Cerebellar cortex (tissue), 1 donor: ENCODE measurements at regions not wholly inside any gene's neighbourhood (a gene's known extent, or its start where the extent isn't known, plus 50 kb on each side); places are given as distances from the start of the nearest gene placed in this dataset.

Experiments used
- DNase-seq: peaks from one replicate; pipeline ENCODE4 v3.0.0-alpha.2; 2015; ENCODE audit warnings: low spot score

GRCh38 chr9:82216435-82216834 is 227.9 kb downstream of the SPATA31D1 start:
- DNase-seq = no peak

DNA sequence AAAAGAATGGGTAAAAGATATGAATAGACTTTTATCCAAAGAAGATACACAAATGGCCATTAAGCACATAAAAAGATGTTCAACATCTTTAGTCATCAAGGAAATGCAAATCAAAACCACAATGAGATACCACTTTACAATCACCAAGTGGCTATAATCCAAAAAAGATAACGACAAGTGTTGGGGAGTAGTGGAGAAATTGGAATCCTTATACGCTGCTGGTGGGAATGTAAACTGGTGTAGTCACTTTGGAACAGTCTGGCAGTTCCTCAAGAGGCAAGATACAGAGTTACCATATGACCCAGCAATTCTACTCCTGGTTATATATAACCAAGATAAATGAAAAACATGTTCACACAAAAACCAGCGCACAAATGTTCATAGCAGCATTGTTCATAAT is 234.9 kb downstream of the SPATA31D1 start:
- no peak for DNase-seq

- DNase-seq = no peak
Measured at GRCh38 chr9:82231411-82231810, 242.8 kb downstream of the SPATA31D1 start.

- DNase-seq = no peak
Measured at GRCh38 chr9:82234160-82234943, 245.8 kb downstream of the SPATA31D1 start.

DNA sequence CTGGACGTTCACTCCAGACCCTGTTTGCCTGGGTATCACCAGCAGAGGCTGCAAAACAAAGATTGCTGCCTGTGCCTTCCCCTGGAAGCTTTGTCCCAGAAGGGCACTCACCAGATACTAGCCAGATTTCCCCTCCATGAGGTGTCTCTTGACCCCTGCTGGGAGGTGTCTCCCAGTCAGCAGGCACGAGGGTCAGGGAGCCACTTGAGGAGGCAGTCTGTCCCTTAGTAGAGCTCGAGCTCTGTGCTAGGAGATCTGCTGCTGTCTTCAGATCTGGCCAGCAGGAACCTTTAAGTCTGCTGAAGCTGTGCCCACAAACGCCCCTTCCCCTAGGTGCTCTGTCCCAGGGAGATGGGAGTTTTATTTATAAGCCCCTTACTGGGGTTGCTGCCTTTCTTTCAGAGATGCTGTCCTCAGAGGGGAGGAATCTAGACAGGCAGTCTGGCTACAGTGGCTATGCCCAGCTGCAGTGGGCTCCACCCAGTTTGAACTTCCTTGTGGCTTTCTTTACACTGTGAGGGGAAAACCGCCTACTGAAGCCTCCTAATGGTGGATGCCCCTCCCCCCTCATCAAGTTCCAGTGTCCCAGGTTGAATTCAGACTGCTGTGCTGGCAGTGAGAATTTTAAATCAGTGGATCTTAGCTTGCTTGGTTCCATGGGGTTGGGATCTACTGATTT is 253.9 kb downstream of the SPATA31D1 start:
- DNase-seq = no peak

GRCh38 chr9:82247318-82247717 is 258.7 kb downstream of the SPATA31D1 start:
- no peak for DNase-seq

DNA sequence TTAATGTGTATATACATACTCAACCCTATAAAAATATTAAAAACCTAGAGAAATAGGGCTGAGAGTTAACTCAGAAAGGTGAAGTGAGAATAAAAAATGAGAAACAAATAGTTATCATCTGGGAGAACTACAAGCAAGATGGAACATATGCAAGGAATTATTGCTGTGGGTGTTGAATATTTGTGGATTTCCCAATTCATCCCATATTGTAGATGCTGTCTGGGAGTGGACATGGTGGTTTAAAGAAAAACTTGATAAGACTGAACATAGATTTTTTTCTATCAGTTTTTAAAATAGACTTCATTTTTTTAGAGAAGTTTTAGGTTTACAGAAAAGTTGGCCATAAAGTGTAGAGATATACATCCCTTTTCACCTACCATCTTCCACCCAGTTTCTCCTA is 263.5 kb downstream of the SPATA31D1 start:
- no peak for DNase-seq

DNA sequence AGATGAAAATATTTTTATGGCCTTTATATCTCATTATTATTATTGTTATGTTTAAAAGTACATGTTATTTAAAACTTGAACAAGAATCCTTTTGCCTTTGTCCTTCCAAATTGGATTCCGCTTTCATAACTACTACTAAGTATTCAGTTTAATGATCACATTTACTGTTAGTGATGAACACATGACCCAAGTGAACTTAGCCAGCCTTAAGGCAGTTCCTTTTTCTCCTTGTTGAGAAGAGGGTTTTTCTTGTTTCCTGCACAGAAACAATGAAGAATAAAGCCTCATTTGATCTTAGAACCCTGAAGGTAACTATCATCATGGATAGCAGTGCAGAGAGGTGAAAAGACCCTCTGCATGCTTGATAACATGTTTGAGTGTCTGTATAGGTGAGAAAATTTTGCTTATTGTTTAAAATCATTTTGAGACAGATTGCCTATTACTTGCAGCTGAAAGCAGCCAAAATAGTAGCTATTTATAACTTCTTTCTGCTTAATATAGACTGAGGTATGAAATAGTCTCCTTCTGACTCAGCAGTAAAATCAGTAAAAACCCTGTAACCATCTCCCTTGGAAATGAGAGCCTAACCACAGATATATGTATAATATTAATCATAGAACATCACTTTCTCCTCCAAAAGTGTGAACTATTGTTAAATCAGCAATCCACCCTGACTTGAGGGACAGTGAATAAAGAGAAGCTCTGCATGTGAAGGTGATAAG is 266.2 kb downstream of the SPATA31D1 start:
- DNase-seq = no peak

DNA sequence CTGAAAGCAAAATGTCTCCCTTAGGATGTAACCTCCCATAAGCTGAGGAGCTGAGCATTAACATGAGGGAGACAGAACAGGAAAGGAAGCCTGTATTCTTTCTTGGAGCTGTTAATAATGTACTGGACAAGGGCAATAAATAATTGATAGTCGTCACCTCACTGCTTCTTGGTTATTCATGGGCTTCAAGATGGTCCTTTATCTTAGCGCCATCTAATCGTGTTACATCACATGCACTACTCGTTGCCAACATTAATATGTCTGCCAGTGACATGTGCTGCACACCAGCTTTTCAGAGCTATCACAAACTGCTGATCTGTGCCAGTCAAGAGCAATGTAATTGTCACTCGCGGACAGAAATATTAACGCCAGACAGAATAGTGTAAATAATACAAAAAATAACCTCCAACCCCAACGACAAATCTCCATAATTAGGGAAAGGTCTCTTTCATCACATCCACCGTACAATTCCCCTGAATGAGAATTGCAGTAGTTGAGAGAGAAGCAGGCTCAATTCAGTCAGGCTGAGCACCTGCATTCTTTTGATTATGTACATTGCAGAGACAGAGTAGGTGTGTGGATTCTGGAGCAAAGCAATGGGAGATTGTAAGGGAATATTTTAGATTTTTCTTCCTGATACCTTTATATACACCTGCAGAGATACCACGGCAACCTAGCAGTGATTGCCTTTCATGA is 267.1 kb downstream of the SPATA31D1 start:
- no peak for DNase-seq

DNA sequence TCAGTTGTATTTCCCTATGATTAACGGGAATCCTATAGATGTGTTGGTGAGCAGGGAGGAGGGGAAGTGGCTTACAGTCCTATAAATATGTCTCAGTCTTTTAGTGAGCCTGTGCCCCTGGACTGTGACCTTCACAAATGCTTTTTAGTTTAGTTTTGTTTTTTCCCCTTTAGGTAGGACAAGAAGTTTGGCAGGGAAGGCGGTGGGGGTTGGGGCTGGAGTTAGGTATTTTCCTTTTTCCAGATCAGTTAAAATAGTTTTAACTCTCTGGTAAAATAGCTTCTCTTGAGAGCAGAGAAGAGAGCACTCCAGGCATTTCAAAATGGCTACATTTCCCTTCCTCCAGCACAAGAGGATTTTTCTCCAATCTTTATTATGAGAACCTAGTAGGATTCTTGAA is 272.1 kb downstream of the SPATA31D1 start:
- DNase-seq = no peak

DNA sequence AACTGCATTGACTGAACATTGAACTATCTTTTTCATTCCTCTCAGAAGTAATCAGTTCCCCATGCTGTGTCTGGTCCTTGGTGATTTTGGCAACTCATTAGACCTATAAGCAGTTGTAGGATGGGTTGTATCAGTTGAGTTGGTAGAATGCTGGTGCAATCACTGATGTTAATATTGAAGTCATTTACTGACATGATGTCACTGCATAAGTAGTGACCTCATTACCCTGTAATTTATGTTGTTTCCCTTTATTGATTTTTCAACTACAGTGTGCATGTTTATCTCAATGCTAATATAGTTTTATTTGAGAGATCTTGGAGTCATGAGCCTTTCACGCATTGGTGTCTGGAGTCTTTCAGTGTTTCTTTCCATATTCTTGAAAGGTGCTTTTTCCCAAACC is 275.0 kb downstream of the SPATA31D1 start:
- no peak for DNase-seq

DNA sequence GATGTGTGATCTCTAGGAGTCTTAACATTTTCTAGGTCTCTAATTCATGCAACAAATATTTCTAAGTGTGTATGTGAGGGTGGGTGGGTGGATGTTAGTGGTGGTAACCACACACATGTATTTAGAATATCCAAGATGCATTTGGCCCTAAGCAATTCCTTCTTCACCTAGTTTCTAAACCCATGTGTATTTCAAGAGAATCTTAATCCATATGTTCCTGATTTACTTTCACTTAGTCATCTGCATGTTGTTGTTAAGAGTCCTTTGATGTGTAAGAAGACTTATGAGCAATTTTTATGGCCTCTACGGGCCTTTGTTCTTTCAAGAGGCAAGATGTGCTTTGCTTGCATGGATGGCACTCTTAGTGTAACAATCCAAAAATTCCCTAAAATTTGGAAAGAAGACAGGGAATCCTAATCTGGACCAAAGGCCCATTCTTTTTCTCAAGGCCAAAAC is 282.6 kb downstream of the SPATA31D1 start:
- no peak for DNase-seq

GRCh38 chr9:82273121-82273520 is 284.5 kb downstream of the SPATA31D1 start:
- no peak for DNase-seq

- DNase-seq = no peak
Measured at GRCh38 chr9:82275258-82275927, 286.8 kb downstream of the SPATA31D1 start.

DNA sequence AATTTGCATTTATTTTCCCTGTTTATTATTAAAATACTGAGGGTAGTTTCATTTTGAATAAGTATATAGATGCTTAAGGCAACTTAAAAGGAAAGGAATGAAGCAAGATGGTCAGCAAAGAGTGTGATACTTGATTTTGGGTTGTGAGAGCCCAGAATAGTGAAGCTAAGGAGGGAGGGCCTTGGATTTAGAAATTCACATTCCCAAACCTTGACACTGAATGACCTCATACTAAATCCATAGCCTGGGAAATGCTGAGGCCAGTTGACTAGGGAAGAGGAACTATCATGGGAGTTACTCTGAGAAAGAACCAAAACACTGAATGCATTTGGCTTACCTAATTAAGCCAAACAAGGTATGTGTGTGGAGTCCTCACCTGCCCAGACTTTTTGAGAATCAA is 292.5 kb downstream of the SPATA31D1 start:
- DNase-seq = no peak

DNA sequence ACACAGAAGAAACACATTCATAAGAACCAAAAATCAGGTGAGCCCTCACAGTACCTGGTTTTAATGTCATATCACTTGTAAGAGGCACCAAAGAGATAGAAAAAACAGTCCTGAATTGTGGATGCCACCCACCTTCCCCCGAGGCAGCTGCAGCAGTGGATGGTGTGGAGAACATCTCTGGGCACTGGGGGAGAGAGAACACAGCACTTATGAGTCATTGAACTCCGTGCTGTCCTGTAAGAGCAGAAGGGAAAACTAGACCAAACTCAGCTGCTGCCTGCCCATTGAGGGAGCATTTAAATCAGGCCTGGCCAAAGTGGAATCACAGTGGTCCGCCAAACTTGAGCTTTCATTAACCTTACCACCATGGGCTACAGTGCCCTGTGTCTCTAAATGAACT is 296.2 kb downstream of the SPATA31D1 start:
- no peak for DNase-seq

- no peak for DNase-seq
Measured at GRCh38 chr9:82295181-82295580, 306.6 kb downstream of the SPATA31D1 start.

DNA sequence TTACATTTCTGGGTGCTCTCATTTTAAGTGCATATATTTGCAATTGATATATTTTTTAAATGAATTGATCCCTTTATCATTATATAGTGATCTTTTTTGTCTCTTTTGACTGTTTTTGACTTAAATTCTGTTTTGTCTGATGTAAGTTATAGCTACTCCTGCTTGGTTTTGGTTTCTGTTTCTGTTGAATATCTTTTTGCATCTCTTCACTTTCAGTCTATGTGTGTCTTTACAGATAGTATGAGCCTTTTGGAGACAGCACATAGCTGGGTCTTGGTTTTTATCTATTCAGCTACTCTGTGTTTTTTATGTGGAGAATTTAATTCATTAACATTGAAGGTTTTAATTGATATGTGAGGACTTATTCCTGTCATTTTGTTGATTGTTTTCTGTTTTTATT is 311.3 kb downstream of the SPATA31D1 start:
- no peak for DNase-seq

- DNase-seq = no peak
Measured at GRCh38 chr9:82302968-82303655, 314.5 kb downstream of the SPATA31D1 start.

- no peak for DNase-seq
Measured at GRCh38 chr9:82308836-82309235, 320.3 kb downstream of the SPATA31D1 start.

GRCh38 chr9:82313697-82314096 is 325.1 kb downstream of the SPATA31D1 start:
- no peak for DNase-seq
